ENCODE measurements at regions not wholly inside any gene's neighbourhood (a gene's known extent, or its start where the extent isn't known, plus 50 kb on each side); places are given as distances from the start of the nearest gene placed in this dataset.
"Not testable (repeated sequence)": the region's sequence is repeated elsewhere in the genome, so short reads cannot be mapped to it uniquely, and the experiment has no call there.

GRCh38 chr5:163355811-163356210, 81.6 kb upstream of the CCNG1 start:
- not testable (repeated sequence) for TF ChIP-seq CTCF (IDR thresholded peaks at IDR 0.05; ENCODE audit: low read length); EZH2 (IDR thresholded peaks at IDR 0.05; ENCODE audit: borderline replicate concordance, low read length)

Measured in OCI-LY1 (cell line).